ENCODE measurements at regions not wholly inside any gene's neighbourhood (a gene's known extent, or its start where the extent isn't known, plus 50 kb on each side); places are given as distances from the start of the nearest gene placed in this dataset.

- Histone ChIP-seq H3K9me3 (ENCODE audit: control insufficient read depth in 2 of 3, insufficient read depth in 1 of 3, low read length in 3 of 3) (no peaks in the 10 kb centered on the region), H3K4me3 (ENCODE audit: low read length in 3 of 3) (no peak overlapping the region), H3K27ac (ENCODE audit: low read depth in 2 of 2, low read length in 2 of 2) (no peak overlapping the region), H3K27me3 (ENCODE audit: control insufficient read depth, insufficient read depth, low read length) (no peaks in the 10 kb centered on the region), H3K9ac (ENCODE audit: low read length in 3 of 3) (no peak overlapping the region), H3K36me3 (ENCODE audit: control insufficient read depth in 2 of 3, insufficient read depth in 3 of 3, low read length in 3 of 3) (no peaks in the 10 kb centered on the region), H3K4me1 (ENCODE audit: control insufficient read depth in 2 of 3, insufficient read depth in 2 of 3, low read depth in 1 of 3, low read length in 3 of 3) (no peaks in the 10 kb centered on the region)
- intact Hi-C loops (cut with DNase I) = no loop called here
- no peak for TF ChIP-seq CTCF (IDR thresholded peaks at IDR 0.05; ENCODE audit: borderline replicate concordance, extremely low read depth, insufficient read depth)
- DNase-seq (peak in 1 of 5 donors; percentile 20), FAIRE-seq (no peak)
Measured at GRCh38 chr10:10930979-10931743, 86.5 kb upstream of the CELF2 start.

- FAIRE-seq (no peak), DNase-seq (no peak)
- Histone ChIP-seq H3K27me3 (ENCODE audit: control insufficient read depth, insufficient read depth, low read length) (no peaks in the 10 kb centered on the region), H3K4me3 (ENCODE audit: low read length in 3 of 3) (no peak overlapping the region), H3K9ac (ENCODE audit: low read length in 3 of 3) (no peak overlapping the region), H3K36me3 (ENCODE audit: control insufficient read depth in 2 of 3, insufficient read depth in 3 of 3, low read length in 3 of 3) (no peaks in the 10 kb centered on the region), H3K9me3 (ENCODE audit: control insufficient read depth in 2 of 3, insufficient read depth in 1 of 3, low read length in 3 of 3) (no peaks in the 10 kb centered on the region), H3K4me1 (ENCODE audit: control insufficient read depth in 2 of 3, insufficient read depth in 2 of 3, low read depth in 1 of 3, low read length in 3 of 3) (no peaks in the 10 kb centered on the region), H3K27ac (ENCODE audit: low read depth in 2 of 2, low read length in 2 of 2) (no peak overlapping the region)
- TF ChIP-seq CTCF (IDR thresholded peaks at IDR 0.05; ENCODE audit: borderline replicate concordance, extremely low read depth, insufficient read depth) = no peak
- intact Hi-C loops (cut with DNase I) = no loop called here
Measured at GRCh38 chr10:10935032-10935431, 82.6 kb upstream of the CELF2 start.

- DNase-seq = no peak
- H3K36me3 ChIP-seq (ENCODE audit: control insufficient read depth in 2 of 3, insufficient read depth in 3 of 3, low read length in 3 of 3) = no peaks in the 10 kb centered on the region
- H3K4me3 ChIP-seq (ENCODE audit: low read length in 3 of 3) = no peak overlapping the region
- H3K9me3 ChIP-seq (ENCODE audit: control insufficient read depth in 2 of 3, insufficient read depth in 1 of 3, low read length in 3 of 3) = no peaks in the 10 kb centered on the region
- H3K9ac ChIP-seq (ENCODE audit: low read length in 3 of 3) = no peak overlapping the region
- no peak for FAIRE-seq
- intact Hi-C loops (cut with DNase I) = no loop called here
- TF ChIP-seq CTCF (IDR thresholded peaks at IDR 0.05; ENCODE audit: borderline replicate concordance, extremely low read depth, insufficient read depth) = no peak
- no peak overlapping the region for H3K27ac ChIP-seq (ENCODE audit: low read depth in 2 of 2, low read length in 2 of 2)
- H3K4me1 ChIP-seq (ENCODE audit: control insufficient read depth in 2 of 3, insufficient read depth in 2 of 3, low read depth in 1 of 3, low read length in 3 of 3) = no peaks in the 10 kb centered on the region
- H3K27me3 ChIP-seq (ENCODE audit: control insufficient read depth, insufficient read depth, low read length) = no peaks in the 10 kb centered on the region
Measured at GRCh38 chr10:10938676-10939075, 79.0 kb upstream of the CELF2 start.

All from kidney (tissue), 13 donors.